Forelimb muscle (tissue), 1 donor: ENCODE measurements at regions not wholly inside any gene's neighbourhood (a gene's known extent, or its start where the extent isn't known, plus 50 kb on each side); places are given as distances from the start of the nearest gene placed in this dataset.
"Not testable (repeated sequence)": the region's sequence is repeated elsewhere in the genome, so short reads cannot be mapped to it uniquely, and the experiment has no call there.

ENCODE experiments used
- DNase-seq: peaks from one replicate; pipeline ENCODE4 v3.0.0-alpha.2; 2013; ENCODE audit warnings: low read depth

- DNase-seq, result not testable (repeated sequence)
These were observed 62.5 kb upstream of the SEC22B start for GRCh38 chr1:120238867-120239266.

GRCh38 chr1:120233661-120234018 lies 57.3 kb upstream of the SEC22B start:
- DNase-seq, result not testable (repeated sequence)

DNA sequence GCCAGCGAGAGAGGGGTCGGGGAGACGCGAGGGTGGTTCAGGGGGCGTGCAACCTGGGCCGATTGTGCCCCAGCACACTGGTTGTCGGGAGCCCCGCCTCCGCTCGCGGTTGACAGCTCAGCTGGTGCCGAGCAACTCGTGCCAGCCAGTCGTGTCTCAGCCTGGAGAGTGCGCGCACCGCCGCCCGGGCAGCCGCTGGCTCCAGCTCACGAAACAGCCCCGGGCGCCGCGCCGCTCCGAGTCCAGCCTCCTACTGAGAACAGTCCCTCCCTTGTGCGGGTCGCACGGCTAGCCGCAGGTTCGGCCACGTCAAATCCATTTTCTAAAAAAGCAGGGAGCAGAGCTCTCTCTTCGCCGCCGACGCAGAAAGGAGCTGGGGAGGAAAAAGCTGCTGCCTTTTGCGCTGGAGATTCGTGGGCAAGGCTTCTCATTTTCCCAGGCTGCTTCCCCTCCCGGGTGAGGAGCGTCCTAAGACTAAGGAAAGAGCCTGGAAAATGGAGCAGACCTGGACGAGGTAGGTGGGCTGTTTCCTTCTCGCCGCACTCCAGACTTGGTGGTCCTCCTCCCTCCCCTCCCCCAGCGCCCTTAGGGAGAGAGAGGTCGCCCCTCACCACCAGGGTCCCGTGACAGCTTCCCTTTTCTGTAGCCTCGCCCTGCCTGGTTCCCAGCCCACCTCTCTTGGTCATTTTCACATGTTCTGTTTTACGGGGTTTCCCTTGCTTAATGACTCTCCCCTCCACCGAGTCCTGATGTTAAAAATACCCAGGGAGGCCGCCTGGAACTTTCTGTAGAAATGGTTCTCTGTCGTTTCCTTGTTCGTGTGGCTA lies 56.7 kb upstream of the SEC22B start:
- not testable (repeated sequence) for DNase-seq

GRCh38 chr1:120229835-120230234 lies 53.5 kb upstream of the SEC22B start:
- DNase-seq, result not testable (repeated sequence)
